Smooth muscle cell (in vitro differentiated cells): ENCODE measurements at regions not wholly inside any gene's neighbourhood (a gene's known extent, or its start where the extent isn't known, plus 50 kb on each side); places are given as distances from the start of the nearest gene placed in this dataset.

Experiments
- DNase-seq: peaks from one replicate; lab custom pipeline; 2025; ENCODE audit not compliant: unreplicated experiment; lab: John Stamatoyannopoulos, UW
- H2AFZ ChIP-seq: fragments of 200-600 bp; sonication (generic); 2 replicates; pipeline ENCODE4 v1.6.0; 2016; ENCODE audit warnings: antibody characterized with exemption, low read depth, mild to moderate bottlenecking
- H3F3A ChIP-seq: fragments of 200-600 bp; sonication (generic); 2 replicates; pipeline ENCODE4 v1.6.0; 2017; ENCODE audit warnings: antibody characterized with exemption, low read depth
- H3K27ac ChIP-seq: fragments of 200-600 bp; sonication (generic); 2 replicates; pipeline ENCODE4 v1.5.1; 2016; ENCODE audit warnings: low read depth, mild to moderate bottlenecking
- H3K27me3 ChIP-seq: fragments of 200-600 bp; sonication (generic); 2 replicates; pipeline ENCODE4 v1.6.1; 2016; ENCODE audit warnings: low read depth, mild to moderate bottlenecking
- H3K36me3 ChIP-seq: fragments of 200-600 bp; sonication (generic); 2 replicates; pipeline ENCODE4 v1.5.1; 2016; ENCODE audit warnings: low read depth
- H3K4me1 ChIP-seq: fragments of 200-600 bp; sonication (generic); 2 replicates; pipeline ENCODE4 v1.5.1; 2016; ENCODE audit warnings: low read depth
- H3K4me2 ChIP-seq: fragments of 200-600 bp; sonication (generic); 2 replicates; pipeline ENCODE4 v1.6.0; 2016; ENCODE audit warnings: mild to moderate bottlenecking
- H3K4me3 ChIP-seq: fragments of 200-600 bp; sonication (generic); 2 replicates; pipeline ENCODE4 v1.5.1; 2016; ENCODE audit warnings: mild to moderate bottlenecking
- H3K79me2 ChIP-seq: fragments of 200-600 bp; sonication (generic); 2 replicates; pipeline ENCODE4 v1.6.0; 2016; ENCODE audit warnings: low read depth, mild to moderate bottlenecking
- H3K9ac ChIP-seq: fragments of 200-600 bp; sonication (generic); 2 replicates; pipeline ENCODE4 v1.6.0; 2016; ENCODE audit warnings: low read depth
- H3K9me3 ChIP-seq: fragments of 200-600 bp; sonication (generic); replicated peaks from 2 replicates; pipeline ENCODE4 v1.5.1; 2016; ENCODE audit warnings: low read depth
- H4K20me1 ChIP-seq: fragments of 200-600 bp; sonication (generic); 2 replicates; pipeline ENCODE4 v1.6.0; 2016; ENCODE audit warnings: low read depth
- whole genome bisulfite sequencing: methylation state at CpG from one replicate; pipeline ENCODE4 v1.1.7; 2016; ENCODE audit warnings: low lambda C conversion rate; 5-methylcytosine and 5-hydroxymethylcytosine counted together
- TF ChIP-seq, protein P1 (sequence below): fragments of 200-600 bp; sonication (generic); IDR thresholded peaks from 2 replicates; pipeline ENCODE4 v1.5.1; 2017; ENCODE audit warnings: borderline replicate concordance, mild to moderate bottlenecking, antibody characterized with exemption; ENCODE audit not compliant: insufficient read depth, poor library complexity, severe bottlenecking

DNA sequence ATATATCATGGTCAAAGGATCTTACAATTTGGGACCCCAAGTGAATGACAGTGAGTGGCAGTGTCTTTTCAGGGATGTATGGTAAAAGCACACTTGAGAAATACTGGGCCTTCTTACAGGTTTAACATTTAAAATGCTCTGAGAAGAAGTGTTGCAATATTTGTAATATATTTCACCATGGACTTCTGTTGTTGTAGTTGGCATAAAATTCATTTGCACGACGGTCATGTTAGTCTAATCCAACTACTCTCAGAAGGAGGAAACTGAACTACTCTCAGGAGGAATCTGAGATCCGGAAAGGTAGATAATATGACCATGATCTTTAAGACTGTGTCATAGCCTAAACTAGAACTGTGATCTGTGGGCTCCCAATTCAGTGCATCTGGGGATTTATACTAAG, 700.1 kb downstream of the HDGFL1 start:
- no peaks in the 10 kb centered on the region for H3K4me1 ChIP-seq
- no peaks in the 10 kb centered on the region for H3K9me3 ChIP-seq
- TF ChIP-seq, protein P1, sequence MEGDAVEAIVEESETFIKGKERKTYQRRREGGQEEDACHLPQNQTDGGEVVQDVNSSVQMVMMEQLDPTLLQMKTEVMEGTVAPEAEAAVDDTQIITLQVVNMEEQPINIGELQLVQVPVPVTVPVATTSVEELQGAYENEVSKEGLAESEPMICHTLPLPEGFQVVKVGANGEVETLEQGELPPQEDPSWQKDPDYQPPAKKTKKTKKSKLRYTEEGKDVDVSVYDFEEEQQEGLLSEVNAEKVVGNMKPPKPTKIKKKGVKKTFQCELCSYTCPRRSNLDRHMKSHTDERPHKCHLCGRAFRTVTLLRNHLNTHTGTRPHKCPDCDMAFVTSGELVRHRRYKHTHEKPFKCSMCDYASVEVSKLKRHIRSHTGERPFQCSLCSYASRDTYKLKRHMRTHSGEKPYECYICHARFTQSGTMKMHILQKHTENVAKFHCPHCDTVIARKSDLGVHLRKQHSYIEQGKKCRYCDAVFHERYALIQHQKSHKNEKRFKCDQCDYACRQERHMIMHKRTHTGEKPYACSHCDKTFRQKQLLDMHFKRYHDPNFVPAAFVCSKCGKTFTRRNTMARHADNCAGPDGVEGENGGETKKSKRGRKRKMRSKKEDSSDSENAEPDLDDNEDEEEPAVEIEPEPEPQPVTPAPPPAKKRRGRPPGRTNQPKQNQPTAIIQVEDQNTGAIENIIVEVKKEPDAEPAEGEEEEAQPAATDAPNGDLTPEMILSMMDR, result no peak
- H3K36me3 ChIP-seq, result no peaks in the 10 kb centered on the region
- H3F3A ChIP-seq, result no peaks in the 10 kb centered on the region
- H3K27me3 ChIP-seq, result no peaks in the 10 kb centered on the region
- H4K20me1 ChIP-seq, result no peaks in the 10 kb centered on the region
- no peak overlapping the region for H2AFZ ChIP-seq
- H3K4me2 ChIP-seq, result no peak overlapping the region
- no peaks in the 10 kb centered on the region for H3K79me2 ChIP-seq
- H3K4me3 ChIP-seq, result no peak overlapping the region
- DNase-seq, result no peak
- H3K27ac ChIP-seq, result no peak overlapping the region
- H3K9ac ChIP-seq, result no peak overlapping the region
- 86% methylated on average over 3 of the region's 3 CpGs for WGBS

DNA sequence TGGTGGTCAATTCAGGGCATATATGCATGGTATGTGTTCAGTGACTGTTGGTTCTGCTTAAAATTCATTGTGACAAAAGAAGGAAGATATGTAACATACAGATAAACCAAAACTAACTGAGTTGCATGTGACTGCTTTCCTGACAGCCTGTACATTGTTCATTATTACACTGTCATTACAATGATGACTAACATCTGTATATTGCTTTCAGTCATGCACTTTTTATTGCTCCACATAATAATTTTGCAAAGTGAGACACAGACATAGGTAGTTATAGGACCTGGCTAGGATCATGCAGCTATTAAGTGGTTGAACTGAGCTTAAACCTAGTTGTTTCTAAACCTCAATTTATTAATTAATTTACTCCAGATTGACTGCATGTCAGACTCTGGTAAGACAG, 703.2 kb downstream of the HDGFL1 start:
- no peak for DNase-seq
- H3K79me2 ChIP-seq, result no peaks in the 10 kb centered on the region
- no peak overlapping the region for H3K4me2 ChIP-seq
- H2AFZ ChIP-seq, result no peak overlapping the region
- H3K9ac ChIP-seq, result no peak overlapping the region
- H3K27me3 ChIP-seq, result no peaks in the 10 kb centered on the region
- H4K20me1 ChIP-seq, result no peaks in the 10 kb centered on the region
- H3K4me3 ChIP-seq, result no peak overlapping the region
- TF ChIP-seq, protein P1, result no peak
- no peaks in the 10 kb centered on the region for H3K9me3 ChIP-seq
- no peaks in the 10 kb centered on the region for H3F3A ChIP-seq
- no peak overlapping the region for H3K27ac ChIP-seq
- no peaks in the 10 kb centered on the region for H3K4me1 ChIP-seq
- no peaks in the 10 kb centered on the region for H3K36me3 ChIP-seq

DNA sequence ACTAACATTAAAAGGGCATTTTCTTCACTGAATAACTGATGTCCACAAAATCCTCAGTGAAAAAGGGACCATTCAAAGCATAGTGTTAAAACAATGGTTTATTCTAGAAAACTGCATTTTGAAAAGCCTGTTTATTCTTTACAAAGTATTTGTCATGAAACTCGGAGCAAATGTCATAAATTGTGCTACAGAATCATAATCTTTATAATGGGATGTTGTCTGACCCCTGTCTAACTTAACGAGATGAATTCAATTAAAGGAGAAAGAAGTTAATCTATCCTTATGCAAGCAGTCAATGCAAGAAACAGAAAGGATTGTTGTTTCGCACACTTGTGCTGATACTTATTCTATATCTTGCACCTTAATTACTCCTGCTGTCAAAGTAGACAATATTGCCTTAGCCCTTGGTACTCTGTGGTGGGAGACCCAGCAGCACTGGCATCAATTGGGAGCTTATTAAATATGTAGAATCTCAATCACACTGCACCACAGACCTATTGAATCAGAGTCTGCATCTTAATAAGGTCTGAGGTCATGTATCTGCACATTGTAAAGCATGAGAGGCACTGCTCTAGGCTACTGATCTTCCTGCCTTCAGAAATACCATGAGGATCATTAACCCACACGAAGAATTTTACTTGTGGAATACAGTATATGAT, 708.3 kb downstream of the HDGFL1 start:
- Histone ChIP-seq H3K79me2 (no peaks in the 10 kb centered on the region), H3K36me3 (no peaks in the 10 kb centered on the region), H3K4me1 (no peaks in the 10 kb centered on the region), H3K27me3 (no peaks in the 10 kb centered on the region), H3K27ac (no peak overlapping the region), H3K9me3 (no peaks in the 10 kb centered on the region), H3K4me2 (no peak overlapping the region), H4K20me1 (no peaks in the 10 kb centered on the region), H3K9ac (no peak overlapping the region), H3F3A (no peaks in the 10 kb centered on the region), H3K4me3 (no peak overlapping the region), H2AFZ (no peak overlapping the region)
- no peak for DNase-seq
- 75% methylated on average over 4 of the region's 4 CpGs for WGBS
- TF ChIP-seq, protein P1, result no peak

DNA sequence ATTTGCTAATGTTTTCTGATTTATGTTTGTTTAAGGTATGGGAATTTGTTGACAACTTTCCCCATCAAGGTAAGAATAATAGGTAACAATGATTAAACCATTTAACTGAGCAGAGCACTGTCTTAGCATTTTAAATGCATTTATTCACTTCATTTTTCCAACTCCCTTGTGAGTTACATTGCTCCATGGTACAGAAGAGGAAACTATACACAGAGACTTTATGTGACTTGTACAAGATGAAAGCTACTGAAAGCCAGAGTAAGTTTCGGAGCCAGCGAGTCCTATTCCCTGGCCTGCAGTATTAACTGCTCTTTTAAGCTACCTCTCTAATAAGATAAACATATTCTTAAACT, 708.8 kb downstream of the HDGFL1 start:
- no peak overlapping the region for H3K27ac ChIP-seq
- no peaks in the 10 kb centered on the region for H3K36me3 ChIP-seq
- no peak overlapping the region for H3K4me2 ChIP-seq
- H2AFZ ChIP-seq, result no peak overlapping the region
- H3K9ac ChIP-seq, result no peak overlapping the region
- H4K20me1 ChIP-seq, result no peaks in the 10 kb centered on the region
- no peaks in the 10 kb centered on the region for H3K79me2 ChIP-seq
- no peaks in the 10 kb centered on the region for H3K27me3 ChIP-seq
- H3K9me3 ChIP-seq, result no peaks in the 10 kb centered on the region
- no peak for DNase-seq
- H3F3A ChIP-seq, result no peaks in the 10 kb centered on the region
- H3K4me3 ChIP-seq, result no peak overlapping the region
- TF ChIP-seq, protein P1, result no peak
- no peaks in the 10 kb centered on the region for H3K4me1 ChIP-seq
- 84% methylated on average over 2 of the region's 2 CpGs for WGBS
